ENCODE measurements at regions not wholly inside any gene's neighbourhood (a gene's known extent, or its start where the extent isn't known, plus 50 kb on each side); places are given as distances from the start of the nearest gene placed in this dataset.

- no peak for ATAC-seq
- Mint-ChIP-seq H3K9me3 (peaks cover 0 to 3% of the 10 kb centered on the region in 2 donors), H3K27ac (no peak overlapping the region), H3K27me3 (ENCODE audit: low read depth in 2 of 2) (peaks cover 10 to 15% of the 10 kb centered on the region in 2 donors), H3K4me1 (no peaks in the 10 kb centered on the region), H3K36me3 (no peaks in the 10 kb centered on the region), H3K4me3 (no peak overlapping the region)
- Histone ChIP-seq H3K27ac (ENCODE audit: low read length) (no peak overlapping the region), H3K9me3 (ENCODE audit: control insufficient read depth, insufficient read depth, low read length) (no peaks in the 10 kb centered on the region), H3K27me3 (ENCODE audit: control insufficient read depth, insufficient read depth, low read length) (no peaks in the 10 kb centered on the region), H3K4me3 (ENCODE audit: low read length) (no peak overlapping the region), H3K36me3 (ENCODE audit: control insufficient read depth, insufficient read depth, low read length) (no peaks in the 10 kb centered on the region), H3K4me1 (ENCODE audit: control insufficient read depth, insufficient read depth, low read length) (no peaks in the 10 kb centered on the region)
- intact Hi-C loops (cut with micrococcal nuclease): no loop called here
- 90% methylated on average over 3 of the region's 4 CpGs for WGBS (ENCODE audit: insufficient coverage)
- DNase-seq: no peak
- no peak for TF ChIP-seq CTCF (IDR thresholded peaks at IDR 0.05)
Observed at GRCh38 chr14:97960436-97960835, 1163.3 kb downstream of the VRK1 start.

GRCh38 chr14:97970222-97970621 is 1173.0 kb downstream of the VRK1 start:
- Histone ChIP-seq H3K27ac (ENCODE audit: low read length) (no peak overlapping the region), H3K9me3 (ENCODE audit: control insufficient read depth, insufficient read depth, low read length) (no peaks in the 10 kb centered on the region), H3K4me1 (ENCODE audit: control insufficient read depth, insufficient read depth, low read length) (no peaks in the 10 kb centered on the region), H3K36me3 (ENCODE audit: control insufficient read depth, insufficient read depth, low read length) (no peaks in the 10 kb centered on the region), H3K4me3 (ENCODE audit: low read length) (no peak overlapping the region), H3K27me3 (ENCODE audit: control insufficient read depth, insufficient read depth, low read length) (no peaks in the 10 kb centered on the region)
- ATAC-seq (no peak), DNase-seq (no peak)
- no peak for TF ChIP-seq CTCF (IDR thresholded peaks at IDR 0.05)
- Mint-ChIP-seq H3K27ac (no peak overlapping the region), H3K9me3 (no peaks in the 10 kb centered on the region), H3K36me3 (no peaks in the 10 kb centered on the region), H3K27me3 (ENCODE audit: low read depth in 2 of 2) (peaks cover 29 to 74% of the 10 kb centered on the region in 2 donors), H3K4me1 (peaks cover 0 to 6% of the 10 kb centered on the region in 2 donors), H3K4me3 (no peak overlapping the region)
- intact Hi-C loops (cut with micrococcal nuclease): no loop called here
- 86% methylated on average over 1 of the region's 1 CpG for WGBS (ENCODE audit: insufficient coverage)

GRCh38 chr14:97975216-97975615 is 1178.0 kb downstream of the VRK1 start:
- no peak overlapping the region for H3K27ac ChIP-seq (ENCODE audit: low read length)
- H3K36me3 ChIP-seq (ENCODE audit: control insufficient read depth, insufficient read depth, low read length): no peaks in the 10 kb centered on the region
- H3K4me3 ChIP-seq (ENCODE audit: low read length): no peak overlapping the region
- peaks cover 0 to 4% of the 10 kb centered on the region in 2 donors for H3K4me1 Mint-ChIP-seq
- TF ChIP-seq CTCF (IDR thresholded peaks at IDR 0.05): no peak
- intact Hi-C loops (cut with micrococcal nuclease): no loop called here
- H3K4me1 ChIP-seq (ENCODE audit: control insufficient read depth, insufficient read depth, low read length): no peaks in the 10 kb centered on the region
- H3K27me3 ChIP-seq (ENCODE audit: control insufficient read depth, insufficient read depth, low read length): no peaks in the 10 kb centered on the region
- no peak overlapping the region for H3K27ac Mint-ChIP-seq
- H3K9me3 ChIP-seq (ENCODE audit: control insufficient read depth, insufficient read depth, low read length): no peaks in the 10 kb centered on the region
- H3K27me3 Mint-ChIP-seq (ENCODE audit: low read depth in 2 of 2): peaks cover 29 to 38% of the 10 kb centered on the region in 2 donors
- DNase-seq (peak in 1 of 2 donors; percentile 35), ATAC-seq (no peak)
- no peak overlapping the region for H3K4me3 Mint-ChIP-seq
- WGBS (ENCODE audit: insufficient coverage): 100% methylated on average over 1 of the region's 3 CpGs
- H3K36me3 Mint-ChIP-seq: no peaks in the 10 kb centered on the region
- H3K9me3 Mint-ChIP-seq: no peaks in the 10 kb centered on the region

GRCh38 chr14:97975962-97976361 is 1178.8 kb downstream of the VRK1 start:
- no peaks in the 10 kb centered on the region for H3K9me3 ChIP-seq (ENCODE audit: control insufficient read depth, insufficient read depth, low read length)
- H3K9me3 Mint-ChIP-seq: no peaks in the 10 kb centered on the region
- H3K27me3 ChIP-seq (ENCODE audit: control insufficient read depth, insufficient read depth, low read length): no peaks in the 10 kb centered on the region
- no peaks in the 10 kb centered on the region for H3K4me1 ChIP-seq (ENCODE audit: control insufficient read depth, insufficient read depth, low read length)
- no peak overlapping the region for H3K4me3 Mint-ChIP-seq
- DNase-seq: peak in 1 of 2 donors; percentile 47
- H3K4me1 Mint-ChIP-seq: no peaks in the 10 kb centered on the region
- no peaks in the 10 kb centered on the region for H3K36me3 ChIP-seq (ENCODE audit: control insufficient read depth, insufficient read depth, low read length)
- no peak overlapping the region for H3K27ac ChIP-seq (ENCODE audit: low read length)
- no peak for TF ChIP-seq CTCF (IDR thresholded peaks at IDR 0.05)
- ATAC-seq: no peak
- no peak overlapping the region for H3K4me3 ChIP-seq (ENCODE audit: low read length)
- intact Hi-C loops (cut with micrococcal nuclease): no loop called here
- 79% methylated on average over 5 of the region's 6 CpGs for WGBS (ENCODE audit: insufficient coverage)
- H3K27ac Mint-ChIP-seq: no peak overlapping the region
- no peaks in the 10 kb centered on the region for H3K36me3 Mint-ChIP-seq
- peaks cover 24 to 32% of the 10 kb centered on the region in 2 donors for H3K27me3 Mint-ChIP-seq (ENCODE audit: low read depth in 2 of 2)
